HG03060 (cell line): ENCODE measurements at regions not wholly inside any gene's neighbourhood (a gene's known extent, or its start where the extent isn't known, plus 50 kb on each side); places are given as distances from the start of the nearest gene placed in this dataset.

Experiments used
- ATAC-seq: cut with Tn5 transposase; IDR thresholded peaks from one replicate; pipeline ENCODE4 v1.9.1; 2021; ENCODE audit warnings: low read depth, moderate number of reproducible peaks; ENCODE audit not compliant: unreplicated experiment

- no peak for ATAC-seq
Measured at GRCh38 chr1:200323856-200324400, 85.9 kb downstream of the ZNF281 start.

GRCh38 chr1:200319148-200319547, 90.7 kb downstream of the ZNF281 start:
- ATAC-seq: no peak

GRCh38 chr1:200317236-200317635, 92.6 kb downstream of the ZNF281 start:
- no peak for ATAC-seq

GRCh38 chr1:200316148-200316803, 93.6 kb downstream of the ZNF281 start:
- no peak for ATAC-seq

GRCh38 chr1:200314085-200314750, 95.6 kb downstream of the ZNF281 start:
- no peak for ATAC-seq

GRCh38 chr1:200311256-200311655, 98.6 kb downstream of the ZNF281 start:
- no peak for ATAC-seq

GRCh38 chr1:200310824-200311223, 99.0 kb downstream of the ZNF281 start:
- ATAC-seq: no peak

GRCh38 chr1:200307755-200308066, 102.1 kb downstream of the ZNF281 start:
- ATAC-seq: no peak

GRCh38 chr1:200306944-200307754, 102.7 kb downstream of the ZNF281 start:
- ATAC-seq: peak; percentile 40

- no peak for ATAC-seq
Measured at GRCh38 chr1:200305806-200306205, 104.0 kb downstream of the ZNF281 start.

- no peak for ATAC-seq
Measured at GRCh38 chr1:200304171-200304570, 105.7 kb downstream of the ZNF281 start.

GRCh38 chr1:200302921-200303290, 106.9 kb downstream of the ZNF281 start:
- ATAC-seq: no peak

GRCh38 chr1:200302192-200302920, 107.5 kb downstream of the ZNF281 start:
- ATAC-seq: peak; percentile 30

- no peak for ATAC-seq
Measured at GRCh38 chr1:200301152-200301551, 108.7 kb downstream of the ZNF281 start.

- no peak for ATAC-seq
Measured at GRCh38 chr1:200299571-200299970, 110.3 kb downstream of the ZNF281 start.

- no peak for ATAC-seq
Measured at GRCh38 chr1:200298242-200298641, 111.6 kb downstream of the ZNF281 start.

- ATAC-seq: no peak
Measured at GRCh38 chr1:200296091-200296661, 113.7 kb downstream of the ZNF281 start.

GRCh38 chr1:200294241-200294640, 115.6 kb downstream of the ZNF281 start:
- ATAC-seq: no peak

- no peak for ATAC-seq
Measured at GRCh38 chr1:200292699-200293098, 117.1 kb downstream of the ZNF281 start.

- no peak for ATAC-seq
Measured at GRCh38 chr1:200291106-200291505, 118.7 kb downstream of the ZNF281 start.
